Lower leg skin (tissue), 4 donors: ENCODE measurements at regions not wholly inside any gene's neighbourhood (a gene's known extent, or its start where the extent isn't known, plus 50 kb on each side); places are given as distances from the start of the nearest gene placed in this dataset.

Experiments
- DNase-seq, 2 donors: peaks; one replicate each; pipeline ENCODE4 v3.0.0-alpha.2; 2019; ENCODE audit warnings: low spot score in 2 of 2
- H3K4me3 ChIP-seq: fragments of 200-600 bp; sonication (generic); 2 replicates; pipeline ENCODE4 v1.5.1; 2017; ENCODE audit warnings: mild to moderate bottlenecking, low read depth; ENCODE audit not compliant: poor library complexity, severe bottlenecking
- POLR2A ChIP-seq, 2 donors: fragments of 450-650 bp; IDR thresholded peaks; one replicate each; pipeline ENCODE4 v1.6.1; 2016 to 2017; ENCODE audit warnings: antibody characterized with exemption in 2 of 2, mild to moderate bottlenecking in 1 of 2, moderate library complexity in 1 of 2
- WGBS, 2 donors: methylation state at CpG; one replicate each; pipeline ENCODE4 v1.1.5; 2018; 5-methylcytosine and 5-hydroxymethylcytosine counted together
- intact Hi-C: fragments of 100-400 bp; cut with DNase I; formaldehyde crosslinking; loops from one replicate; pipeline ENCODE4 v1.15.0; 2023; ENCODE audit warnings: low total_unique reads
- TF ChIP-seq, protein P1 (sequence below), 3 donors: fragments of 450-650 bp; IDR thresholded peaks; one replicate each; pipeline ENCODE4 v1.5.1; 2016; ENCODE audit warnings: antibody characterized with exemption in 3 of 3, mild to moderate bottlenecking in 3 of 3, moderate library complexity in 2 of 3

DNA sequence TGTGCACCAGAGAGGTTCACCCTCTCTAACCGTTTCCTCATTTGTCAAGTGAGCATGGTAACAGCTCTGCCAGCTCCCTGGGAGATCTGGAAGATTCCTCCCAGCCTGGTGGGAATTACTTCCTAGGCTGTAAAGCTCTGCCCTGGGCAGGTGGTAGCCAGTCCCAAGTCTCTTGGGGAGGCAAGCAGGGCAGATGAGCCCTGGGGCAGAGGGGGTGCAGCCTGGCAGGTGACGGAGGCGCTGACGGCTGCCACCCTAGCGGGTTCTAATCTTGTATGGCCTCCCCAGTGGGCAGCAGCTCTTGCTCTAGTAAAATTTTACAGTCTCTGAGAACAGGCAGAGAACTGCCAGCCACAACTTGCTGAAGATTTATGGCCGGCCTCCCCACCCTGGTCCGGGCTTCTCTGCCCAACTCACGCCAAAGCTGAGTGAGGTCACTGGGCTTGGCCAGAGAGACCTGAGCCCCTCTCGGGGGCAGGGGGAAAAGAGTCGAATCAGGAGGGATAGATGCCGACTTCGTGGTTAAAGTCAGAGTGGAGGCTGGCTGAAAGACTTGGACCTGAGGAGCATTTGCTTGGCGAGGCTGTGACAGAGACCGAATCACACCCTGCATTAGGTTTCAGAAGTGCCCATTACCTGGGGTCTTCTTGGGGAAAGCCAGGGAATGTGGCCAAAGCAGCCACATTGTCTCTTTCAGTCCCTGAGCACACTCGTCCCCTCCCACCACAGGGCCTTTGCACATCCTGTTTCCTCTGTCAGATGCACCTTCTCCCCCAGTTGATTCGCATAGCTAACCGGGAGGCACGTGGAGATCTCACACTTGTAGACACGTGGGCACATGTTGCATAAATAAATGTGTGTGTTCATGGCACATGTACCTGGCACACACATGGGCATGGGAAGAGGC, 188.2 kb downstream of the MN1 start:
- TF ChIP-seq, protein P1, sequence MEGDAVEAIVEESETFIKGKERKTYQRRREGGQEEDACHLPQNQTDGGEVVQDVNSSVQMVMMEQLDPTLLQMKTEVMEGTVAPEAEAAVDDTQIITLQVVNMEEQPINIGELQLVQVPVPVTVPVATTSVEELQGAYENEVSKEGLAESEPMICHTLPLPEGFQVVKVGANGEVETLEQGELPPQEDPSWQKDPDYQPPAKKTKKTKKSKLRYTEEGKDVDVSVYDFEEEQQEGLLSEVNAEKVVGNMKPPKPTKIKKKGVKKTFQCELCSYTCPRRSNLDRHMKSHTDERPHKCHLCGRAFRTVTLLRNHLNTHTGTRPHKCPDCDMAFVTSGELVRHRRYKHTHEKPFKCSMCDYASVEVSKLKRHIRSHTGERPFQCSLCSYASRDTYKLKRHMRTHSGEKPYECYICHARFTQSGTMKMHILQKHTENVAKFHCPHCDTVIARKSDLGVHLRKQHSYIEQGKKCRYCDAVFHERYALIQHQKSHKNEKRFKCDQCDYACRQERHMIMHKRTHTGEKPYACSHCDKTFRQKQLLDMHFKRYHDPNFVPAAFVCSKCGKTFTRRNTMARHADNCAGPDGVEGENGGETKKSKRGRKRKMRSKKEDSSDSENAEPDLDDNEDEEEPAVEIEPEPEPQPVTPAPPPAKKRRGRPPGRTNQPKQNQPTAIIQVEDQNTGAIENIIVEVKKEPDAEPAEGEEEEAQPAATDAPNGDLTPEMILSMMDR (IDR thresholded peaks at IDR 0.05) = no peak
- no peak for TF ChIP-seq POLR2A (IDR thresholded peaks at IDR 0.05)
- intact Hi-C loops = no loop called here
- WGBS, 2 donors = 53 to 60% methylated on average over 15 to 19 of the region's 19 CpGs
- DNase-seq = no peak
- H3K4me3 ChIP-seq = no peak overlapping the region

DNA sequence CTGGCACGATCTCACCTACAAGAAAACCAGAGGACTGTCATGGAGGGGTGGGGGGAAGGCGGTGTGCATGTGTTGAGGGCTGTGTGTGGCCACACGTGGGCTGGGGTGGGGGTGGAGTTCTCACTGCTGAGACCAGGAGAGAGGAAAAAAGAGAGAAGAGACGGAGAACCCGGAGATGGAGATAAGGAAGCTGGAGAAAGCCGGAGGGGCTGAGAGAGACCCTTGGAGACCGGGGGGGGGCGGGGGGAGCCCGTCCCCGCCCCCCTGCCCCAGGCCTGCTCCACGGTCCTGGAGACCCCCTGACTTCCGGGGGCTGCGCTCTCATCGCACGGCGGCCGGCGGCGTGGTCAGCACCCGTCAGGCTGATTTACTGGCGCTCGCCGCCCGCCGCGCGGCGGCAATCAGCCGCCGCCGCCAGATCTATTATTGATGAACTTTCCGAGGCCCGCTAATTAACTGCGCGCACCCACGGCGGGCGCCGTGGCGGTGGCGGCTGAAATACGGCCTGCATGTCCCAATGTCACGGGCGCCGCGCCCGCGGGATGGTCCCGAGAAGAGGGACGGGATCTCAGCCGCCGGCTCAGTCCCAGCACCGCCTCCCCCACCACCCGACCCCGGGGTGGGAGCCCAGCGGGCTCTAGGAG, 187.4 kb downstream of the MN1 start:
- H3K4me3 ChIP-seq = no peak overlapping the region
- intact Hi-C loops = no loop called here
- WGBS, 2 donors = 2 to 12% methylated on average over 32 to 52 of the region's 56 CpGs

DNA sequence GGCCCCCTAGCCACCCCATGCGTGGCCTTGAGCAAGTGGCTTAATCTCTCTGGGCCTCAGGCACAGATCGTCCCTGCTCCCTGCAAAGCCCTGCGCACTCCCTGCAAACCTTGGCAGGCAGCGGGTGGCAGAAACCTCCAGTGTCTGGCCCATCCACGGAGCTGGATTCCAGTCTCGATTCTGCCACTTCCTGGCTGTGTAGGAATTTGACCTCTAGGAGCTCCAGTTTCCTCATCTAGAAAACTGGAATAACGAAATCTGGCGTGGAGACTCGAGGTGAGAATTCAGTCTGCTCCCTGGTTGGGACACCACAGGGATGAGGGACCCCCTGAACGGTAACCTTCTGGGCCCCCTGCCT, 186.9 kb downstream of the MN1 start:
- no peak for DNase-seq
- TF ChIP-seq, protein P1 (IDR thresholded peaks at IDR 0.05) = no peak
- no peak for TF ChIP-seq POLR2A (IDR thresholded peaks at IDR 0.05)
- 55 to 82% methylated on average over 7 to 9 of the region's 10 CpGs for WGBS, 2 donors
- no peak overlapping the region for H3K4me3 ChIP-seq
- intact Hi-C loops = no loop called here

More for the DNA sequence above, 187.4 kb downstream of the MN1 start:
- DNase-seq = no peak
- TF ChIP-seq POLR2A (IDR thresholded peaks at IDR 0.05) = no peak
- TF ChIP-seq, protein P1 (IDR thresholded peaks at IDR 0.05) = no peak

DNA sequence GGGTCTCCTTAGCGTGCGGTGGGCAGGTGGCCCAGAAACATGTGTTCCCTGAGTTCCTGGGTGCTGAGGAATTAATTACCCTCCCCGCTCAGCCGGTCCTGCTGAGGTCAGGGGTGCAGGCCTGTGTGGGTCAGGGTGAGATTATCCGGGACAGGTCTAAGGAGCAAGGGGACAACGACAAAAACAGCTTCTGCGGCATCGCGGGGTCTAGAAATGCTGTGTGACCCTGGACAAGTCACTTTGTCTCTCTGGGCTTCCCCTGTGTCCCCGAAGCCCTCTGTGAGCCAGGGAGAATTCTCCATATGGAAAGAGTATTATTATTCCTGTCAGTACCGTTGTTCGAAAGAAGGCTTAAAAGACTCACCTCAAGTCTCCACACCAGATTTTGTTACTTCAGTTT, 186.1 kb downstream of the MN1 start:
- DNase-seq = no peak
- intact Hi-C loops = no loop called here
- no peak overlapping the region for H3K4me3 ChIP-seq
- 85 to 92% methylated on average over 12 of the region's 12 CpGs for WGBS, 2 donors
- TF ChIP-seq, protein P1 (IDR thresholded peaks at IDR 0.05) = no peak
- no peak for TF ChIP-seq POLR2A (IDR thresholded peaks at IDR 0.05)

DNA sequence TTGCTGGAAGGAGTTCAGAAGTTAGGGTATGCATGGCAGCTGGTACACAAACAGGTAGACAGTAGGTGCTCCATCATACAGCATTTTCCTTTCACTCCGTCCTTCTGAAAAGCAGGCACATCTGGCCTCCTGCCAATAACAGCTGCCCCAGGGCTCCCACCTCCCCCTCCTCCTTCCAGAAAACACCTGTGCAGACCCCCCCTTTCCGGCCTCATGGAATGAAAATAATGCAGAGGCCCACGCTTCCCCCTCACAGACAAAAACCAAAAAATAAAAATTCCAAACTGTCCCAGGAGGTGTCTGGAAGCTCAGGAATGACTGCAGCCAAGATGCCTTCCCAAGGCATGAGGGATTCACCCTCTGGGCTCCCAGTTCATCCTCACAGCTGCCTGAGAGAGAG, 185.5 kb downstream of the MN1 start:
- intact Hi-C loops = no loop called here
- TF ChIP-seq POLR2A (IDR thresholded peaks at IDR 0.05) = no peak
- TF ChIP-seq, protein P1 (IDR thresholded peaks at IDR 0.05) = no peak
- 68 to 82% methylated on average over 3 of the region's 3 CpGs for WGBS, 2 donors
- no peak for DNase-seq
- no peak overlapping the region for H3K4me3 ChIP-seq
